ENCODE measurements at regions not wholly inside any gene's neighbourhood (a gene's known extent, or its start where the extent isn't known, plus 50 kb on each side); places are given as distances from the start of the nearest gene placed in this dataset.

DNA sequence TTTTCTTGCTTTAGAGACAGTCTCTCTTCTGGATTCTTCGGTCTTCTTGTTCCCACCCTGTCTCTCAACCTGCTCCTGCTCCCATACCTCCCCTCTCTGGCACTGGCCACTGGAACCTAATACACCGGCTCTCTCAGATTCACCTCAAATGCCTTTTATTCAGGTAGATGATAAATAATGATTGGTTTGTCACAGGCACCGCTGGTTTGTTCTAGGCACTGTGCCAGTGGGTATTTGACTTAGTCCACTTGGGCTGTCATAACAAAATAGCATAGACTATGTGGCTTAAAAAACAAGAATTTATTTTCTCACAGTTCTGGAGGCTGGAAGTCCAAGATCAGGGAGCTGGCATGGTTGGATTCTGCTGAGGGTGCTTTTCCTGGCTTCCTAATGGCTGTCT is 278.2 kb upstream of the STT3B start:
- no peak for DNase-seq

GRCh38 chr3:31255007-31255581 is 277.6 kb upstream of the STT3B start:
- DNase-seq: no peak

DNA sequence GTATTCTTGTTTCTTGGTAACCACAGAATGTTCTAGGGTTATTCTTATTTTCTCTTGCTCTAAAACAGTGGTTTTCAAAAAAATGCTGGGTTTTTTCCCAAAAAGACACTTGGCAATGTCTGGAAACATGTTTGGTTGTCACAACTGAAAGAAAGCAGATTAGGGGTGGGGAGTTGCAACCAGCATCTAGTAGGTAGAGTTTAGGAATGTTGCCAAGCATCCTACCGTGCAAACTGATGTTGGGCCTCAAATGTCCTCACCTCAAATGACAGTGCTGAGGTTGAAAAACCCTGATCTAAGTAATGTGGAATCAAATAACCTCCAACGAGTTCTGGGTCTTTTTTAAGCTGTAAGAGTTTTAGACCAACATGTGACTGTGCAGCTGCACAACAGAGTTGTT is 270.5 kb upstream of the STT3B start:
- no peak for DNase-seq

DNA sequence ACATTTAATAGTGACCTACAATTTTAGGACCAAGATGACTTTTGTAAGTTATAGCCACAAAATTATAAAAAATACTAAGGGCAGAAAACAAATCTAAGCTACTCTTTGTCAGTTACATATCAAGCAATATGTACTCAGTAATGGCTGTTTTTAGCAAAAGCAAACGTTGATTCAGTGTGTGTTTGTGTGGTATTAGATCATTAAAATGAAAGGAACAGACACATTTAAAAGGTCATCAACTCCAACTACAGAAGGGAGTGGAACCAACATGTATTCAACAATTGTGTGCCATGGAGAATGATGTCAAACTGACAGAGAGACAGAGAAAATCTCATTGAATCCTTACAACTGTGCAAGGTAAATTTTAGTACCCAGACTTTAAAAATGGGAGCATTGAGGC is 268.8 kb upstream of the STT3B start:
- no peak for DNase-seq

DNA sequence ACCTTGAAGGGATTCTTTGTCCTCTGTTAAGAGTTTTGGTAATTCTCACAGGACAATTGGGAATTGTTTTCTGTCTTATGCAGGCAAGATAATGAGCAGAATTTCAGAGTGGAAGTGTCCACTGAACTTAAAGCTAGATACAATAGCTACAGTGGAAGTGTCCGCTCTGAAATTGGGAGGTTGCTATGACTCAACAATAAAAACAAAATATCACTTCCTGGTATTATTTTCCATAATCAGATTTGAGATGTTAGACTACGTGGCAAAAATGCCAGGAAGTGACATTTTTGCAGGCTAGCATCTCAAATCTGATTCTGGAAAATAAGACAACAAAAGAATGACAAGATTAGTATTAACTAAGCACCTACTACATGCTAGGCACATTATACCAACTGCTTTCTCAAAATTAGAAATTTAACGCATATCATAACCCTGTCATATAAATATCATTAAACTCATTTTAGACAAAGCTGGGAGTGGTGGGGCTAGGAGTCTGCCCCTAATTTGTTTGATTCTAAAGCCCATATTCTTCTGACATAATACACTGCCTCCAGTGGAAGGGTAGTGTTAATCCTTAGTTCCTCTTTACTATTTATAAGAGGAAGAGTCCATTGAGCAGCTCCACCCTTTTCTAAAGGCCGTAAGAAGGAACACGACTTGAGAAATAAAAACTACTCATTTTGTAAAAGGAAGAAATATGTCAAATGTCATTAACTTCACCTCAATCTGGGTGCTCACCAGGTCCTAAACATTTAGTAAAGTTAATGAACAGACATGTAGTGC is 266.9 kb upstream of the STT3B start:
- no peak for DNase-seq

DNA sequence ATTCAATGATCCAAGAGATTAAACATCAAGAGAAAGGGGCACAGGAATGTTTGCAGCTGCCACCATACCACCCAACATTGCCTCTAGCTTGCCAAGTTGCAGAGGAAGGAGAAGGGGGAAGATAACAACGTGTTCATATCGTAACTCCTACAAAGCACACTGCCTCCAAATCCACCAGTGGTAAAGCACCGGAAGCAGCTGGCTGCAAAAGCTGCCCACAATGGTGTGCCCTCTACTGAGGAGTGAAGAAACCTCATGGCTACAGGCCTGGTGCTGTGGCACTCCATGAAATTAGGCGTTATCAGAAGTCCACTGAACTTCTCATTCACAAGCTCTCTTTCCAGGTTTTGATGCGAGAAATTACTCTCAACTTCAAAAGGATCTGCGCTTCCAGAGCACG is 263.9 kb upstream of the STT3B start:
- DNase-seq: no peak

GRCh38 chr3:31270010-31270409 is 262.7 kb upstream of the STT3B start:
- DNase-seq: no peak

DNA sequence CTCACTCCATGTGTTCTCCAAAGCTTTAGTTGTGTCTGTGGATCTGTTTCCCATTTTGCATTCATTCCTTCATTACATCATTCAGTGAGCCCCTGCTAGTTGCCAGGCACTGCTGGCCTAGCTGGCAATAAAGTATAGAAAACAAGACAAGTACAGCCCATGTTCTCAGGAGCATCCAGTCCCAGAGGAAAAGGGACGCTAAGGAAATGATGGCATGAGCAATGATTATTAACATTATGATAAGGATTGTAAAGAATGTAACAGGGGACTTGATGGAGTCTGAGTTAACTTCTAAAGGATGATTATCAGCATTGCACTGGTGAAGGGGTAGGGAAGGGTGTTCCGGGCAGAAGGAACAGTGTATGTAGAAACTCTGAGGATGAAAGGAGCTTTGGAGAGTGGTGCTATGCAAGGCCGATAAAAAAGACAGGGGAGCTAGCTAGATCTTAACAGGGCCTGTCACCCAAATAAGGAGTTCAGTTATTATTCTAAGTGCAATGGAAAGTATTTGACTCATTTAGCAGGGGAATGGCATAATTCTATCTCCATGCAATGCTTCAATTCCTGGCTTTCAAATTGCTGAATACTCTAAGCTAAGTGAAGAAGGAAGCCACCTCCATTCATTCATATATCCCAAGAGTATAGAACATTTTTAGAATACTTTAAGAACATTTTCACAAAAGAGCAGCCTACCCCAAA is 258.2 kb upstream of the STT3B start:
- DNase-seq: no peak

DNA sequence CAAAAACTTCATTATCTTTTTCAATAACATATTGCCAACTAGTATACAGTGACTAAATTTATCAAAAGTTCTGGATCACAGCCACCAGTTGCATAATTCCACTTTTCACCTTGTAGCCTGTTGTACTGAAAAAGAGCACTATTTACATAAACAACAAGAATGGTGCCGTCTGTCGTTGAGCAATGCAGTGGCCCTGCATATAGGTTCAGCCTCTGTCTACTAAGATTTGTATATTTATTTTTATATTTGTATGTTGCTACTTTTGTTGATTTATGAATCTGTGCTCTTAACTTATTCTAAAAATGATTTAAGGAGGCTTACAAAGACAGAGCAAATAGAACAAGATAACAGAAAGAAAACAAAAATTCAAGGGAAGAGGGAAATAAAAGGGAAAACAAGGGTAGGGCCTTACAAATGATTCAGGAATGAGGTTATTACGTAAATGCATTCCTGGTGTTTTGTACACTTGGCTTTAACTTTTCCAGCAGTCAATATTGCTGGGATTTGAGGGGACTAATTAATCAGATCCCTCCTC is 257.6 kb upstream of the STT3B start:
- DNase-seq: no peak

DNA sequence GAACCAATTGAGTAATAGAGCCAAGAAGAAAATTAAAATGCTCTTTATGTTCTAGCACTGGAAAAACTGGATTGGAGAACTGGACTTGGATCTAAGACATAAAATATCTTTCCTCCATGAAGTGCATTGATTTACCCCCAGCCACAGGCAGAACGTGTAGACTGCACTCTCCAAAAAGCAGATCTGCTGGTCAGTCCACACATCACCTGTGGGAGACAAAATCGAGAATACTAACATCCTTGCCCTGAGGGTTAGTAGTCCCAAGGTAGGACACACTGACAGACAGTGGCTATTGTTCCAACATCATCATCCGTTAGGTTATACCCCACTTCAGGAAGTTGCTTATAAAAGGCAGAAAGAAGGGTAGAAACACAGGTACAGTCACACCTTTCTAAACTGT is 257.1 kb upstream of the STT3B start:
- no peak for DNase-seq

DNA sequence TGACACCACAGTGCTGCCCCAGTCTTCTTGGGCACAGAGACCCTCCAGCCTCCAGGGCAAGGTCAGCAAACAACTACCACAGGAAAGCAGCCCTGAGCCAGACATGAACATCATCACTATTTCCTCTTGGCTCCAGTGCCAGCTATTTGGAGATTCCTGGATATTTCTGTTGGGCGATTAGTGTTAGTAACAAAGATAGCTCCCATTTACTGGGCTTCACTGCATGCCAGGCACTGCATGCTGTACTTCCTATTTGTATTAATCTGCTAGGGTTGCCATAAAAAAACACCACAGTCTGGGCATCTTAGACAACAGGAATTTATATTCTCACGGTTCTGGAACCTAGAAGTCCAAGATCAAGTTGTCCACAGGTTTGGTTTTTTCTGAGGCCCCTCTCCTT is 255.1 kb upstream of the STT3B start:
- DNase-seq: no peak

DNA sequence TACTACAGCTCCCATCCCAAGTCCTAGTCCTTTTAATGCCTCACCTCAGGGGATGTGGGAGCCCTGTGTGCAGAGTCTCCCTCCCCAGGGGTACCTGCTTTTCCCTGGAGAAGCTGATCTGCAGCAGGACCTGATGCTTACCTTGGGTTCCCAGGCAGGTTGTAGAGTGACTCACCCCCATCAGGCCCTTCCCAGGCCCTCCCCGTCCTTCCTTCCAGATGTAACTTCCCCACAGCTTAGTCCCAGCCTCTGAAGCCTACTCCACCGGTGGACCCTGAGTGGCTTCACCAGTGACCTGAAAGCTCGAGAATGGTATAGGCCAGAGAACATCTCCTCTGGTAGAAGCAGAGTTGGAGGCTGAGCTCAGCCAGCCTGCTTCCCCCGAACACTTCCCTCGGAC is 254.2 kb upstream of the STT3B start:
- DNase-seq: no peak

DNA sequence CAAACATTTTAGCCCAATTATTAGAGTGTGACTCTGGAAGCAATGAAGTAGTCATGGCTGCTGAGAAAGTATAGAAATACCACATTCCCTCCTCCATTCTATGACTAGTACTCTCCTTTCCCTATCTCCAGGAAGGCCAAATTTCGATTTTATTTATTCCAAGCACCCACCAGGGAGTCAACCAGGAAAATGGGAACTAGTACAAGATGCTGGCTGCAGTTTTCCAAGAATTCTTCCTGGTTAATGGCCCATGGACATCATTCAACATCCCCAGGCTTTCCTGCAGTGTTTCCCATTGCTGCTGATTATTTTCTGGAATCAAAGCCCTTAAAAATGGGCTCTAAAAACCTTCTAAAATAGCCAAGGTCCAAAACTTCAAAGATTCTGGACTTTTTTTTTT is 247.9 kb upstream of the STT3B start:
- DNase-seq: no peak

GRCh38 chr3:31285833-31286486 is 246.8 kb upstream of the STT3B start:
- DNase-seq: no peak

GRCh38 chr3:31288224-31288623 is 244.5 kb upstream of the STT3B start:
- no peak for DNase-seq

GRCh38 chr3:31288641-31289100 is 244.1 kb upstream of the STT3B start:
- peak; percentile 9 for DNase-seq

DNA sequence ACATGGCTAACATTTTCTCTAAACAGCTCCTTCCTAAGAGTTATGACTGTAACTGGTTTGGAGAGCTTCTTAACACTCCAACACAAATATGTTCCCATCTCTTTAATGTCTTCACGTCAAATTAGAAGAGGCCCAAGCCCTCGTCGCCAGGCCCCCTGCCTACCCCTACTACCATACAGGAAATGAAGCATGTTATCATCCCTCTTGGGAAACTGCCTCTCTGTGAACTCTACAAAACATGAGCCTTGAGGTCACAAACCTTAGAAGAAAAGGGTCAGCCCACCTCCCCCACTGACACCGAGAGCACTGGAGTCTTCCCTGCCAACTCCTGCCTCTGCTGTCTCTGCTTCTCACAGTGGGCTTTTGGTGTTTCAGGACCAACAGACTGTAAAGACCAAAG is 243.1 kb upstream of the STT3B start:
- no peak for DNase-seq

DNA sequence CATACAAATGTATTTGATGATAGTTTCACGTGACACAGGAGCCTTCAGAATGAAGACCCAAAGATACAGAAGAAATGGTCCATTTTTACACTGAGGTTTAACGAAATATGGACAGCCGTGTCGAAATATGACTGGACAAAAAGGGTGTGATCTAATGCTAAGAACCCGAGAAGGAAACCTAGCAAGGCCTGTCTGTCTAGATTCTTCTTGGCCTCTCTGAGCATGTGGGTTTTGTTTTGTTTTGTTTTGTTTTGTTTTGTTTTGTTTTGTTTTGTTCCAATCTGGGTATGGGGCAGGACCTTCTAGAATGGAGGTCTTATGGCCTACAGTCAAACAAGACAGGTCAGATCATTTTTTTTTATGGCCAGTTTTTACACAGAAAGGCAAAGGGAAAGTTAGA is 242.7 kb upstream of the STT3B start:
- no peak for DNase-seq

GRCh38 chr3:31291818-31292217 is 240.9 kb upstream of the STT3B start:
- no peak for DNase-seq

- DNase-seq: no peak
These were observed 238.1 kb upstream of the STT3B start for GRCh38 chr3:31294430-31295149.

GRCh38 chr3:31295150-31295765 is 237.5 kb upstream of the STT3B start:
- DNase-seq: no peak

- no peak for DNase-seq
These were observed 234.9 kb upstream of the STT3B start for GRCh38 chr3:31297726-31298298.

Data from CD4-positive, alpha-beta T cell treated with Interleukin-12 subunit alpha and Interleukin-12 subunit beta, for 1 hour (primary cell).